Muscle layer of colon (tissue), 2 donors: ENCODE measurements at regions not wholly inside any gene's neighbourhood (a gene's known extent, or its start where the extent isn't known, plus 50 kb on each side); places are given as distances from the start of the nearest gene placed in this dataset.
"Not testable (repeated sequence)": the region's sequence is repeated elsewhere in the genome, so short reads cannot be mapped to it uniquely, and the experiment has no call there.

Experiments used
- H3K27ac ChIP-seq: one replicate; pipeline ENCODE4 v1.7.0; 2013; ENCODE audit warnings: low read depth, mild to moderate bottlenecking, low read length, moderate library complexity
- H3K27me3 ChIP-seq, 2 donors: one replicate each; pipeline ENCODE4 v1.7.0; 2013; ENCODE audit warnings: low read length in 2 of 2, mild to moderate bottlenecking in 2 of 2; ENCODE audit not compliant: insufficient read depth in 2 of 2, control insufficient read depth in 1 of 2
- H3K36me3 ChIP-seq: one replicate; pipeline ENCODE4 v1.7.0; 2013; ENCODE audit warnings: mild to moderate bottlenecking, low read length; ENCODE audit not compliant: insufficient read depth
- H3K4me1 ChIP-seq: one replicate; pipeline ENCODE4 v1.7.0; 2013; ENCODE audit warnings: mild to moderate bottlenecking, low read length; ENCODE audit not compliant: insufficient read depth
- H3K4me3 ChIP-seq, 2 donors: one replicate each; pipeline ENCODE4 v1.7.0; 2013; ENCODE audit warnings: low read length in 2 of 2, low read depth in 1 of 2, mild to moderate bottlenecking in 1 of 2, moderate library complexity in 1 of 2
- H3K9ac ChIP-seq: one replicate; pipeline ENCODE4 v1.7.0; 2013; ENCODE audit warnings: low read length
- H3K9me3 ChIP-seq: one replicate; pipeline ENCODE4 v1.7.0; 2013; ENCODE audit warnings: mild to moderate bottlenecking, low read length
- donor health status: abdominal sarcoma.
- donor health status: Adenocarcinoma of cecum.

DNA sequence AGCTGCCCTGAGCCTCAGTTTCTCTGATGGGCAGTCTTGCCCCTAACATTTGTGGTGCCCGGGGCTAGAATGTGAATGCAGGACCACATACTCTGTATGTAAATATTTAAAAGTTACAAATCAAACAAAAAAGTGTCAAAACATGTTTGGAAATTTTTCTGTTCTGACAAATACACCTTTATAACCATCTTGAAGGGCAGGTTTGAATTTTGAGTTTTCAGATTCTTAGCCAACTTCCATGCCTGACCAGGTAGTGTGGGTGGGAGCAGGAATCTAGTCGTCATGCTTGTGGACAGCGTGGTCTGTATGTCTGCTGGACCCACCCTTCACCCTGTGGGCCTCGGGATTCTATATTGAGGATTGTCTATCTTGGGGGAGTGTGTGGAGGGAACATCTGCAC, 325.1 kb downstream of the SOX4 start:
- Histone ChIP-seq H3K9ac (no peak overlapping the region), H3K36me3 (no peaks in the 10 kb centered on the region), H3K4me3 (no peak overlapping the region), H3K27me3 (no peaks in the 10 kb centered on the region), H3K27ac (no peak overlapping the region), H3K4me1 (no peaks in the 10 kb centered on the region), H3K9me3 (no peaks in the 10 kb centered on the region)

DNA sequence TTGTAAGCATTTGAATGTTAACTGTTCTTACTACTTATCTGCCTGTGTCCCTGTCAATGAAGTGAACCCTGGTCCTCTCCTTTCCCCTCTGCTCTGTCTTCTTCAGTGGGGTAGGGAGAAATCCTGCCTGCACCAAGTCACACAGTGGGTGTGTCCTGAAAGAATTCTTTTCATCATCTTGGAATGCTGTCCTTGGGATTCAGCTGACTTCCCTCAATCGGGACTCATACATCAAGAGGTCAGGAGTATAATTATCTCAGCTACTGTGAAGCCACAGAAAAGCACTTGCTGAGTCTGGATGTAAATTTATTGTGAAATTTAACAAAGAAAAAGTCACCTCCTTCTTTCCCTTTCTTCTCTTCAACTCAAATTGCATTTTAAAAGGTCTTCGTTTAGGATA, 328.5 kb downstream of the SOX4 start:
- Histone ChIP-seq H3K4me1 (no peaks in the 10 kb centered on the region), H3K27me3 (no peaks in the 10 kb centered on the region), H3K9me3 (no peaks in the 10 kb centered on the region), H3K4me3 (no peak overlapping the region), H3K36me3 (no peaks in the 10 kb centered on the region), H3K9ac (no peak overlapping the region), H3K27ac (no peak overlapping the region)

GRCh38 chr6:21924002-21924401, 330.5 kb downstream of the SOX4 start:
- no peaks in the 10 kb centered on the region for H3K27me3 ChIP-seq
- no peak overlapping the region for H3K27ac ChIP-seq
- H3K9ac ChIP-seq: no peak overlapping the region
- no peaks in the 10 kb centered on the region for H3K36me3 ChIP-seq
- no peak overlapping the region for H3K4me3 ChIP-seq
- no peaks in the 10 kb centered on the region for H3K9me3 ChIP-seq
- peaks cover 9% of the 10 kb centered on the region for H3K4me1 ChIP-seq

- Histone ChIP-seq H3K36me3 (no peaks in the 10 kb centered on the region), H3K27ac (no peak overlapping the region), H3K4me1 (peaks cover 9% of the 10 kb centered on the region), H3K9ac (no peak overlapping the region), H3K4me3 (no peak overlapping the region), H3K9me3 (no peaks in the 10 kb centered on the region), H3K27me3 (no peaks in the 10 kb centered on the region)
Observed at GRCh38 chr6:21928827-21929226, 335.3 kb downstream of the SOX4 start.

DNA sequence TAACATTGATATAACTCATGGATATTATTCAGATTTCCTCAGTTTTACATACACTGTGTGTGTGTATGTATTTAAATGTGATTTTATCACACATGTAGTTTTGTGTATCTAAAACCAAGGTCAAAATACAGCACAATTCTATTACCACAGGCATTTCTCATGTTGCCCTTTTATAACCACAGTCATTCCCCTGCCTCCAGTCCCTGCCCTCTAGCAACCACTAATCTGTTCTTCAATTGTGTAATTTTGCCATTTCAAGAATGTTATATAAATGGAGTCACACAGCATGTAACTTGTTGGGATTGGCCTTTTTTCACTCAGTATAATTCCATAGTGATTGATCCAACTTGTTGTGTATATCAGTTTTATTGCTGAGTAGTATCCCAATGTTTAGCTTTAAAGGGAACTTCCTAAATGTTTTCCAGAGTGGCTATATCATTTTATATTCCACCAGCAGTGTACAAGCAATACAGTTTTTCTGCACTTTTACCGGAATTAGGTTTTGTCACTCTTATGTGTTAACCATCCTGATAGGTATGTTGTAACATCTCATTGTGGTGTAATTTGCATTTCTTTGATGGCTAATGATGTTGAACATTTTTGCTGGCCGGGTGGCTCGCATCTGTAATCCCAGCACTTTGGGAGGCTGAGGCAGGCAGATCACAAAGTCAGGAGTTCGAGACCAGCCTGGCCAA, 338.2 kb downstream of the SOX4 start:
- no peaks in the 10 kb centered on the region for H3K9me3 ChIP-seq
- H3K36me3 ChIP-seq: no peaks in the 10 kb centered on the region
- peaks cover 9% of the 10 kb centered on the region for H3K4me1 ChIP-seq
- no peak overlapping the region for H3K27ac ChIP-seq
- no peak overlapping the region for H3K4me3 ChIP-seq
- no peak overlapping the region for H3K9ac ChIP-seq
- no peaks in the 10 kb centered on the region for H3K27me3 ChIP-seq

- H3K9me3 ChIP-seq: no peaks in the 10 kb centered on the region
- H3K27ac ChIP-seq: no peak overlapping the region
- H3K27me3 ChIP-seq: no peaks in the 10 kb centered on the region
- H3K9ac ChIP-seq: no peak overlapping the region
- H3K4me1 ChIP-seq: no peaks in the 10 kb centered on the region
- no peak overlapping the region for H3K4me3 ChIP-seq
- H3K36me3 ChIP-seq: no peaks in the 10 kb centered on the region
Observed at GRCh38 chr6:21933351-21933750, 339.8 kb downstream of the SOX4 start.

- no peaks in the 10 kb centered on the region for H3K9me3 ChIP-seq
- no peak overlapping the region for H3K9ac ChIP-seq
- no peak overlapping the region for H3K27ac ChIP-seq
- no peaks in the 10 kb centered on the region for H3K4me1 ChIP-seq
- H3K4me3 ChIP-seq: no peak overlapping the region
- no peaks in the 10 kb centered on the region for H3K27me3 ChIP-seq
- H3K36me3 ChIP-seq: no peaks in the 10 kb centered on the region
Observed at GRCh38 chr6:21935142-21935541, 341.6 kb downstream of the SOX4 start.

- Histone ChIP-seq H3K27me3 (no peaks in the 10 kb centered on the region), H3K4me1 (no peaks in the 10 kb centered on the region), H3K4me3 (no peak overlapping the region), H3K27ac (no peak overlapping the region), H3K36me3 (no peaks in the 10 kb centered on the region), H3K9ac (no peak overlapping the region), H3K9me3 (no peaks in the 10 kb centered on the region)
Observed at GRCh38 chr6:21935561-21936028, 342.0 kb downstream of the SOX4 start.

GRCh38 chr6:21937466-21937865, 343.9 kb downstream of the SOX4 start:
- no peaks in the 10 kb centered on the region for H3K27me3 ChIP-seq
- no peak overlapping the region for H3K9ac ChIP-seq
- no peaks in the 10 kb centered on the region for H3K9me3 ChIP-seq
- no peak overlapping the region for H3K27ac ChIP-seq
- no peaks in the 10 kb centered on the region for H3K4me1 ChIP-seq
- no peak overlapping the region for H3K4me3 ChIP-seq
- no peaks in the 10 kb centered on the region for H3K36me3 ChIP-seq

DNA sequence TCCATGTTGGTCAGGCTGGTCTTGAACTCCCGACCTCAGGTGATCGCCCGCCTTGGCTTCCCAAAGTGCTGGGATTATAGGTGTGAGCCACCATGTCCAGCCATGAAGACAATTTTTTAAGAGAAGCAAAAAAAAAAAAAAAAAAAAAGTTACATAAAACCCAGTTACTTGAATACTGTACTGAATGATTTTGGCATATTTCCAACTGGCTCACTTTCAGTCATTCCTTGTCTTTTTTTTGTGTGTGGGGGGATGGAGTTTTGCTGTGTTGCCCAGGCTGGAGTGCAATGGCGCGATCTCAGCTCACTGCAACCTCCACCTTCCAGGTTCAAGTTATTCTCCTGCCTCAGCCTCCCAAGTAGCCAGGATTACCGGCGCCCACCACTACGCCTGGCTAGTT, 345.5 kb downstream of the SOX4 start:
- not testable (repeated sequence) for H3K27me3 ChIP-seq, H3K9me3 ChIP-seq, H3K4me1 ChIP-seq, H3K4me3 ChIP-seq, H3K36me3 ChIP-seq, H3K27ac ChIP-seq, H3K9ac ChIP-seq

DNA sequence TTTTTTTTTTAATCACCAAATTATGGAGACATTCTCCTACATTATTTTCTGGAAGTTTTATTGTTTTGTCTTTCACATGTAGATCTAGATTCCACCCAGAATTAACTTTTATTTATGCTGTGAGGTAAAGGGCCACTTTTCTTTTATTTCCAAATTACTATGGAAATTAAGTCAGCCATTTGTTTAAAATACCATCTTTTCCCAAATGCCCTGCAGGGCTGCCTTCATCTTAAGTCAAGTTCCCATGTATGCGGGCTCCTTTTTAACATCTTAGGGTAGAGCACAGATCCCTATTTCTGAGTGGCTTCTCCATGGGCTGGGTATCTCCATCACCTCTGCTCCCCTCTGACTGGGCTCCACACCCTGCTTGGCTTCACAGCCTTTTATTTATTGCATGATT, 348.4 kb downstream of the SOX4 start:
- Histone ChIP-seq H3K4me1 (peaks cover 5% of the 10 kb centered on the region), H3K27ac (no peak overlapping the region), H3K4me3 (no peak overlapping the region), H3K27me3 (no peaks in the 10 kb centered on the region), H3K9ac (no peak overlapping the region), H3K9me3 (no peaks in the 10 kb centered on the region), H3K36me3 (no peaks in the 10 kb centered on the region)

DNA sequence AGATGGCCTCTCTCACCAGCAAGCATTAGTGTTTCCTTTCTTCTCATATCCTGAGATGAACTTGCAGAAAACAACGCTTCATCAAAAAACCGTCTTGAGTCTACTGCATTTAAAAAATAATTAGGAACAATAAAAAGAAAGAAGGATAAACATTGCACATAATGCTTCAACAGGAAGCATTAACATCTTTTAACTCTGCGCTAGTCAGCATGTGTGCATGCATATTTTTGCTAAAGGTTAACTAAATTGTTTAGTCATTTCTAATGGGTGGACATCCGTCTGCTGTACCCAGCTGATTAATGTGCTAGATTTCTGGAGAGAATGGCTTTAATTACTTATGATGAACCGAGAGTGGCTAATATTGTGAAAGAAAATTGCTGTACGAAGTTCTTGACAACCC, 349.3 kb downstream of the SOX4 start:
- Histone ChIP-seq H3K27ac (no peak overlapping the region), H3K27me3 (no peaks in the 10 kb centered on the region), H3K4me1 (peaks cover 5% of the 10 kb centered on the region), H3K4me3 (no peak overlapping the region), H3K9me3 (no peaks in the 10 kb centered on the region), H3K36me3 (no peaks in the 10 kb centered on the region), H3K9ac (no peak overlapping the region)
